D341Med (cell line): ENCODE measurements at regions not wholly inside any gene's neighbourhood (a gene's known extent, or its start where the extent isn't known, plus 50 kb on each side); places are given as distances from the start of the nearest gene placed in this dataset.
"Not testable (repeated sequence)": the region's sequence is repeated elsewhere in the genome, so short reads cannot be mapped to it uniquely, and the experiment has no call there.

Experiments used
- DNase-seq: peaks from one replicate; pipeline ENCODE4 v3.0.0; 2012; ENCODE audit warnings: low spot score

DNA sequence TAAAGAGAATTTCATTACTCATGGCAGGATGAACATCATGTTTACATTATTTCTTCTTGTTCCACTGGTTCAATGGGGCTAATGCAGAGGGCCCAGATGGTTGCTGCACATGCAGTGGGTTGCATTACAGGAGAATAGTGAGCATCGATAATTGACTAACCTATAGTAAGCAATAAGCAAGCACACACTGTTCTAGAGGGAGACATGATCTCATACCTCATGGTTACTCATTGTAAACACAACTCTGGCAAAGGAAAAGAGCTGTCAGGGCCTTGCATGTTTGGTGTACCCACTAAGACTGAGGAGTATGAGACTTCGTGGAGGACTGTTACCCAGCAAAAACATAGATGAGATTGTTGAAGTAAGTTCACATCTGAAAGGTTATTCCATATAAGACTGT lies 885.6 kb upstream of the VRK2 start:
- no peak for DNase-seq

DNA sequence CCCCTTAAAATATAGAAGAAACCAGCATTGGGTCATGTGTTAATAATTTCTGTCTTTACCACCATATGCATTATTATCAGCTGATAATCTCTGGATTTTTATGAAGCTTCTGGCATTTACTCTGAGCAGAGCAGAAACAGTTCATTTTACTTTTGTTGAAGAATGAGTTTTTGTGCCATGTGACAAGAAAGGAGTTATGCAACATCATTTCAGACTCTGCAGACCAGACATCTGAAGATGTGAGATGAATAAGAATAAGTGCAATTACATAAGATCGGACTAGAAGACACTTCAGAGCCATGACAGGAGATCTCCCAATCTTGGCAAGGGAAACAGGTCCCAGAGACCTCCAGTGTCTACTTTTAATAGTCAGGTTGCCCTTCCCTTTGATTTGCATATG lies 869.4 kb upstream of the VRK2 start:
- DNase-seq = no peak

- DNase-seq = no peak
These were observed 866.5 kb upstream of the VRK2 start for GRCh38 chr2:57180042-57180567.

- no peak for DNase-seq
These were observed 865.9 kb upstream of the VRK2 start for GRCh38 chr2:57180678-57181077.

DNA sequence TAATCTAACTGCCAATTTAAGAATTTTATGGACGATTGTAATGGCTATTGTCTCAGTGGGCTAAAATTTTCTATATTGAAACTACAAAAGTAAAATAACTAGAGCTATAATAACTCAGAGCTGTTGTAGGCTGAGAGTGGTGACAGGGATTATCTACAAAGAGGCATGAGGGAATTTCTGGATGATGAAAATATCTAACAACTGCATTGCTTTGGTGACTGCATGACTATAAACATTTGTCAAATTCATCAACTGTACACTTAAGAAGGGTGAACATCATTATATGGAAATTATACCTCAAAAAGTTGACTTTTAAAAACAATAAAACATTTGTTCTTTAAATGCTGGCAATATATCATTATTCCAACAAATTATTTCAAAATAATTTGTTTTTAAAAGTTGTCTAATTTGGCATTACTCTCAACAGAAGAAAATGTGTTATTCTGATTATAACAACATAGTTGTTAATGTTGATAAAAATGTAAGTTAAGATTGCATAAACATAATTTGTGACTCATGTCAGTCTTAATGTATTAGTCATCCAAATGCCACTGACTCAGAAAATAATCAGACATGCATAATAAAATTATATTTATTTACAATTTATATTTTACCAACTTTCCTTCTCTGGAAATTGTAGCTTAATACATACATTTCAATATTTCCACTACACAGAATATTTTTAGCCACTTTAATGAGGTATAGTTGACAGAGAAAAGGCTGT lies 865.1 kb upstream of the VRK2 start:
- no peak for DNase-seq

DNA sequence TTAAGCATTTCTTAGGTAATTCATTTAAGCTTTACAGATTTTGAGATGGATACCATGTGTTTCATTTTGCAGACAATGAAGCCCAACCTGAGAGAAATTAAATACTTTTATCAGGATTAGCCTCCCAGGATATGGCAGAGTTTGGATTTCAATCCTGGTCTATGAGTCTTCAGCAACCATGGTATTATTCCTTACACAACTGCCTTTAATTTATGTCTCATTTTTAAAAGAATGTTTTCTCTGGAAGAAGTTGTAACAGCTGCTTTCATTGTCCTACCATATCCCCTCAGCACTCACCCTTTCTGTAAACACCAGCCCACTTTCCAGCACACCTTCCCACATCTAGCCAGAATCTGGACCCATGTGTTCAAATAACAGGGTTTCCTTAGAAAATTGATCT lies 863.7 kb upstream of the VRK2 start:
- no peak for DNase-seq

GRCh38 chr2:57185568-57185967 lies 861.0 kb upstream of the VRK2 start:
- DNase-seq = no peak

GRCh38 chr2:57190007-57190406 lies 856.6 kb upstream of the VRK2 start:
- no peak for DNase-seq

DNA sequence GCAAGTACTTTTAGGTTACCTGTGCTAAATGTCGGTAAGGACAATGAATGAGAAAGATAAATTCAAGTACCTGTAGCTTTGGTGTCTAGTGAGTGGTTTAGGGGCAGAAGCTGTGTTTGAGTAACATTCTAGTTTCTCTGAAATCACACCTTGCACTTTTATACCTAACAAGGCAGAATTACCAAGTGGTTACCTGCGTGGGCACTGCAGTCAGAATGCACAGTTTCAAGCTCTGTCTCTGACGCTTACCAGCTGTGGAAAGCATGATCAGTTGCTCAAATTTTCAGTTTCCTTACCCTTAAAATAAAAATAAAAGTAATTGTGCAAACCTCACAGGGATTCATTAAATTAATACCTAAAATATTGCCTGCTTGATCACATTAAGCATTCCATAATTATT lies 846.9 kb upstream of the VRK2 start:
- no peak for DNase-seq

- DNase-seq = no peak
These were observed 842.2 kb upstream of the VRK2 start for GRCh38 chr2:57204364-57204763.

GRCh38 chr2:57205241-57205640 lies 841.4 kb upstream of the VRK2 start:
- no peak for DNase-seq

DNA sequence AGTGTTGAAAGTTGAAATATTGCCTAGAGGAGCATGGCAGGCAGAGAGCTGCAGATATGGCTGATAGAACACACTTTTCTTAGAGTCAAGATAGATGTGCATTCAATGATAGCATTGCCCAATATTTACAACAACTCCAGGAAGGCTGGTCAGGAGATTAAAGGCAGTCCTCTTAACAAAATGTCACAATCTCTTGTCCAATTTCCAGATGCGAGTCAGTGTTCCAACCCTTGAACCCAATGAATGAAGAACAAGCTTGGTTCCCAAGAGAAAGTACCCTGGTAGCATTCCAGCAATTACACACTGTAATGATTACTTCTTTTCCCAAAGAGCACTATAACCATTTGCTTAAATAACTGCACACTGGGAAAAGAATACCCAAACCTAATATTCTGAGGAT lies 839.4 kb upstream of the VRK2 start:
- DNase-seq = no peak

- no peak for DNase-seq
These were observed 836.8 kb upstream of the VRK2 start for GRCh38 chr2:57209799-57210198.

DNA sequence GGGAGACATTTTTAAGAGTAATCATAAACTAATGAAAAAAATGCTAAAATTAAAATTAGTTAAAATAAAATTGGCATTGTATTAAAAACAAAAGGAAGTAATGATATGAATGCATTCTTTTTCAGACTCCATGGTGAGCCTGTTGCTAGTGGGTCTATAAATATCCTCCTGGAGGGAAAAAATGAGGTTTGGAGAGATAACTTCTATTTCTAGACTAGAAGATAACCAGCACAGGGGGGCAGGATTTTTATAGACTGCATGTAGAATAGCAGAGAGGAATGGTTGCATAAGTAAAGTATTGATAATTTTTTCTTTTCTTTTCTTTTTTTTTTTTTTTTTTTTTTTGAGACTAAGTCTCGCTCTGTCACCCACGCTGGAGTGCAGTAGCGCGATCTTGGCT lies 835.8 kb upstream of the VRK2 start:
- no peak for DNase-seq

- DNase-seq = no peak
These were observed 829.6 kb upstream of the VRK2 start for GRCh38 chr2:57217013-57217412.

DNA sequence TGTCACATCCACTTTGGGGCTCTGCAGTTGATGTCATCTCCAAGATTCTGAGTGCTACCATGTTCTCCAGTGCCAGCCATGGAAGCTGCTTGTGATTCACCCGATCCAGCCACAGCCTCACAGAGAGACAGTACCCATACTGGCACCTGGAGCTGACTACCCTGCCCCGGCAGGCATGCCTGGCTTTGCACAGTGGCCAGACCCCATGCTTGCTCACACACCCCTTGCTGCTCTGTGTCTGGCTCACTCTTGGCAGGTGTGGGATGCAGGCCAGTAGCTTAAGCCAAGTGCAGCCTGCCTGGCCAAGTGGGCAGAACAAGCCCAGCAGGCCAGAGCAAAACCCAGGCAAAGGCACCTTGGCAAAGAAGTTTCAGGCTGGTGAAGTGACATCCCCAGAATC lies 828.4 kb upstream of the VRK2 start:
- DNase-seq = no peak

DNA sequence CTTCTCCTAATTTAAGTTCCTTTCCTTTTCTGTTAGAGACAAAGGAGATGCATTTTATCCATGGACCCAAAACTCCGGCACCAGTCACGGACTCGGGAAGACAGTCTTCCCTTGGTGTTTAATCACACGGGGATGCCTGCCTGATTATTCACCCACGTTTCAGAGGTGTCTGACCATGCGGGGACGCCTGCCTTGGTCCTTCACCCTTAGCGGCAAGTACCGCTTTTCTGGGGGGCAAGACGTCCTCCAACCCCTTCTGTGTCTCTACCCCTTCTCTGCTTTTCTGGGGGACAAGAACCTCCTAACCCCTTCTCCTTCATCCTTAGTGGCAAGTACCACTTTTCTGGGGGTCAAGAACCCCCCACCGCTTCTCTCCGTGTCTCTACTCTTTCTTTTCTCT lies 816.9 kb upstream of the VRK2 start:
- DNase-seq = not testable (repeated sequence)

GRCh38 chr2:57232341-57232740 lies 814.3 kb upstream of the VRK2 start:
- DNase-seq = not testable (repeated sequence)

- DNase-seq = not testable (repeated sequence)
These were observed 795.1 kb upstream of the VRK2 start for GRCh38 chr2:57251495-57251894.

GRCh38 chr2:57276408-57276807 lies 770.2 kb upstream of the VRK2 start:
- DNase-seq = not testable (repeated sequence)

DNA sequence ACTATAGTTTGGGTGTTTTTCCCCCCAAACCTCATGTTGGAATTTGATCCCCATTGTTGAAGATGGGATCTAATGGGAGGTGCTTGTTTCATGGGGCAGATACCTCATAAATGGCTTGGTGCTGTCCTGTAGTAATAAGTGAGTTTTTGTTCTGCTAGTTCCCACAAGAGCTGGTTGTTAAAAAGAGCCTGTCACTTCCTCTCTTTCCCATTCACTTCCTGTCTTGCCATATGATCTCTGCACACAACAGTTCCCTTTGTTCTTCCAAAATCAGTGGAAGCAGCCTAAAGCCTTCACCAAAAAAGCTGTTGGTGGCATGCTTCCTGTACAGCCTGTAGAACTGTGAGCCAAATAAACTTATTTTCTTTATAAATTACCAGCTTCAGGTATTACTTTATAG lies 768.2 kb upstream of the VRK2 start:
- no peak for DNase-seq

DNA sequence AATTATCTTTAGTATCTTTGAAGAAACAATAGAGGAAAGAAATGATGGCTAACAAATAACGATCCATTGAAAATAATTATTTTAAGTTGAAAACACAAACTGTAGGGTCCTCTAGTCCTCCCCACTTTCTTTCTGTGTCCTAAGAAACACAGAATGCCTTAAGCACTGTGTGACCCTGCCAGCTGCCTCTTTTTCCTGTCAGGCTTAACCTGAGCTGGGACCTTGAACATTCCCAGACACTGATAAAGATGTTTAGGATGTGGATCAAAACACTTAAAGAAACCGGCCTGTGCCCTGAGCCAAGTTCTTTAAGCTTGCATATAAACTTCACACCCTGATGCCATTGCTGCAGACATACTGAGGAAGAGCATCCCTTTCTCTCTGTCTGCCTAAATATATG lies 755.4 kb upstream of the VRK2 start:
- no peak for DNase-seq

DNA sequence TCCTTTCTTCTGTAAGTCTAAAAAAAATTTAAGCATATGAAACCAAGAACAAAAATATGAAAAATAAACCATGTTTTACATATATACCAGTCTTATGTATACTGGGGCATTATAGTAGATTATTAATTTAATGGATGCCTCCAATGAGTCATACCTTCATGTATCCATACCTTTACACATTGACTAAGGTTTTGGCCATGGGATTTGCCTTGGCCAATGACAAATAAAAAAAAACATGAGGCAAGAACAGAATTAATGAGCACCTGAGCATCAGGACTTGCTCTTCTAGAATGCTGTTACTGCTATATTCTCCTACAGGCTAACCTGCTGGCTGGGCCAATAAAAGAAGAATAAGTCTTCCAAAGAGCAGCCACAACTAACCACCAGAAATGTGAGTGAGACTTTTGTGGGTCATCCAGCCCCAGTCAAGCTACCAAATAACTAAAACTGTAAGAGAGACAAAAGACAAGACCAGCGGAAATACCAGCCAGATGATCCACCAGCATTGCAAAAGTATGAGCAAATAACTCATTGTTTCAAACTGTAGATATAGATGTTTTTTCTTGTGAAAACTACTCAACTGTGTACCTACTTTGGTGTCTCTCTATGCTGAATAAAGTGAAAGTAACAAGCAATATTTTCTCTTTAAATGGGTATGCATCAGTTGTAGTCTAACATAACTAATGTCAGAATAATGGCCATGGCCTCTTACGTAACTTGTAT lies 749.6 kb upstream of the VRK2 start:
- DNase-seq = no peak

- no peak for DNase-seq
These were observed 732.9 kb upstream of the VRK2 start for GRCh38 chr2:57313678-57314077.
